WTC11 (cell line): ENCODE measurements at regions not wholly inside any gene's neighbourhood (a gene's known extent, or its start where the extent isn't known, plus 50 kb on each side); places are given as distances from the start of the nearest gene placed in this dataset.
A peak's percentile ranks its signal among the peaks of the same experiment; 100 is the strongest.

Experiments
- ATAC-seq: fragments of 200-7000 bp; cut with Tn5 transposase; 2 replicates; pipeline ENCODE4 v1.10.0; 2021; ENCODE audit warnings: mild to moderate bottlenecking, moderate library complexity
- CTCF ChIA-PET: fragments of 300-600 bp; sonication (Branson Sonifier 250); formaldehyde crosslinking; loops from one replicate; lab custom pipeline; 2021; ENCODE audit warnings: antibody characterized with exemption; lab: Charles Lee
- POLR2A ChIA-PET: fragments of 350-600 bp; sonication (Branson Sonifier 250); formaldehyde crosslinking; loops from one replicate; lab custom pipeline; 2021; ENCODE audit warnings: antibody characterized with exemption; lab: Charles Lee
- DNase-seq: peaks from one replicate; pipeline ENCODE4 v3.0.0; 2021; ENCODE audit warnings: low spot score
- H3K27ac Mint-ChIP-seq: 2 replicates; pipeline ENCODE4 v1.8.0; 2021; ENCODE audit warnings: mixed read lengths
- H3K27me3 Mint-ChIP-seq: 2 replicates; pipeline ENCODE4 v1.8.0; 2021; ENCODE audit warnings: low read depth, mild to moderate bottlenecking, moderate library complexity, mixed read lengths
- H3K36me3 Mint-ChIP-seq: 2 replicates; pipeline ENCODE4 v1.8.0; 2021; ENCODE audit warnings: mixed read lengths
- H3K4me1 Mint-ChIP-seq: 2 replicates; pipeline ENCODE4 v1.8.0; 2022; ENCODE audit warnings: mixed read lengths
- H3K4me3 Mint-ChIP-seq: 2 replicates; pipeline ENCODE4 v1.8.0; 2021; ENCODE audit warnings: mild to moderate bottlenecking, moderate library complexity, mixed read lengths
- H3K9me3 Mint-ChIP-seq: 2 replicates; pipeline ENCODE4 v1.8.0; 2021; ENCODE audit warnings: mixed read lengths
- ATF6 ChIP-seq: sonication (generic); formaldehyde crosslinking; IDR thresholded peaks from 2 replicates; pipeline ENCODE4 v1.8.1; 2023; ENCODE audit warnings: mild to moderate bottlenecking, missing genetic modification reagents
- HMGA2 ChIP-seq: fragments of 250-450 bp; sonication (Bioruptor Pico); IDR thresholded peaks from 2 replicates; pipeline ENCODE4 v1.4.0; 2021; ENCODE audit warnings: mild to moderate bottlenecking, moderate library complexity
- JUN ChIP-seq: sonication (generic); formaldehyde crosslinking; IDR thresholded peaks from 2 replicates; pipeline ENCODE4 v1.8.0; 2023; ENCODE audit warnings: mild to moderate bottlenecking, missing genetic modification reagents
- KAT7 ChIP-seq: sonication (generic); formaldehyde crosslinking; IDR thresholded peaks from 2 replicates; pipeline ENCODE4 v1.8.1; 2023; ENCODE audit warnings: missing genetic modification reagents, mild to moderate bottlenecking, borderline replicate concordance
- NFYB ChIP-seq: sonication (generic); formaldehyde crosslinking; conservative IDR thresholded peaks from 2 replicates; pipeline ENCODE4 v1.8.0; 2022; ENCODE audit warnings: low read depth, missing genetic modification reagents
- OVOL2 ChIP-seq: fragments of 250-450 bp; sonication (Bioruptor Pico); IDR thresholded peaks from 2 replicates; pipeline ENCODE4 v1.9.0; 2021; ENCODE audit warnings: mild to moderate bottlenecking, borderline replicate concordance
- SMAD4 ChIP-seq: sonication (generic); formaldehyde crosslinking; IDR thresholded peaks from 2 replicates; pipeline ENCODE4 v1.8.0; 2022; ENCODE audit warnings: mild to moderate bottlenecking, missing genetic modification reagents
- SOX15 ChIP-seq: fragments of 250-450 bp; sonication (Bioruptor Pico); IDR thresholded peaks from 2 replicates; pipeline ENCODE4 v1.9.0; 2021; ENCODE audit warnings: mild to moderate bottlenecking
- ZNF138 ChIP-seq: sonication (generic); formaldehyde crosslinking; conservative IDR thresholded peaks from 2 replicates; pipeline ENCODE4 v1.8.1; 2022; ENCODE audit warnings: mild to moderate bottlenecking, moderate library complexity, missing genetic modification reagents
- ZNF219 ChIP-seq: sonication (generic); formaldehyde crosslinking; IDR thresholded peaks from 2 replicates; pipeline ENCODE4 v1.8.0; 2023; ENCODE audit warnings: missing genetic modification reagents, mild to moderate bottlenecking, borderline replicate concordance
- ZNF232 ChIP-seq: sonication (generic); formaldehyde crosslinking; IDR thresholded peaks from 2 replicates; pipeline ENCODE4 v1.8.0; 2022; ENCODE audit warnings: mild to moderate bottlenecking, missing genetic modification reagents
- ZNF416 ChIP-seq: fragments of 250-450 bp; sonication (Bioruptor Pico); IDR thresholded peaks from 2 replicates; pipeline ENCODE4 v1.9.0; 2021; ENCODE audit warnings: mild to moderate bottlenecking, inconsistent platforms
- TF ChIP-seq, protein P1 (sequence below): sonication (generic); formaldehyde crosslinking; IDR thresholded peaks from 2 replicates; pipeline ENCODE4 v1.8.0; 2023; ENCODE audit warnings: mild to moderate bottlenecking, missing genetic modification reagents
- TF ChIP-seq, protein P2 (sequence below): sonication (generic); formaldehyde crosslinking; IDR thresholded peaks from 2 replicates; pipeline ENCODE4 v1.8.1; 2022; ENCODE audit warnings: missing genetic modification reagents, borderline replicate concordance
- TF ChIP-seq, protein P3 (sequence below): fragments of 250-450 bp; sonication (Bioruptor Pico); IDR thresholded peaks from 2 replicates; pipeline ENCODE4 v1.9.0; 2021; ENCODE audit warnings: moderate library complexity, mild to moderate bottlenecking, inconsistent platforms, borderline replicate concordance
- TF ChIP-seq, protein P4 (sequence below): sonication (generic); formaldehyde crosslinking; IDR thresholded peaks from 2 replicates; pipeline ENCODE4 v1.8.1; 2023; ENCODE audit warnings: mild to moderate bottlenecking, missing genetic modification reagents, moderate library complexity
- TF ChIP-seq, protein P5 (sequence below): sonication (generic); formaldehyde crosslinking; IDR thresholded peaks from 2 replicates; pipeline ENCODE4 v1.8.1; 2023; ENCODE audit warnings: mild to moderate bottlenecking, missing genetic modification reagents, moderate library complexity

- Mint-ChIP-seq H3K9me3 (peaks cover 10% of the 10 kb centered on the region), H3K27me3 (no peaks in the 10 kb centered on the region), H3K36me3 (peaks cover 6% of the 10 kb centered on the region; the same call in 1 of the 2 replicates), H3K27ac (peak overlapping the region; percentile 50; the same call in 1 of the 2 replicates), H3K4me3 (no peak overlapping the region), H3K4me1 (peaks cover 50% of the 10 kb centered on the region)
- peak; percentile 53 for ATAC-seq
- ChIA-PET POLR2A (no interaction called here), CTCF (no interaction called here)
- TF ChIP-seq ZNF416 (no peak), HMGA2 (CRISPR knock-in tag) (no peak), JUN (CRISPR knock-in tag) (no peak), KAT7 (CRISPR knock-in tag) (no peak), SMAD4 (CRISPR knock-in tag) (no peak), ZNF232 (no peak), ZNF138 (CRISPR knock-in tag) (no peak), NFYB (CRISPR knock-in tag) (no peak)
- TF ChIP-seq, protein P1, sequence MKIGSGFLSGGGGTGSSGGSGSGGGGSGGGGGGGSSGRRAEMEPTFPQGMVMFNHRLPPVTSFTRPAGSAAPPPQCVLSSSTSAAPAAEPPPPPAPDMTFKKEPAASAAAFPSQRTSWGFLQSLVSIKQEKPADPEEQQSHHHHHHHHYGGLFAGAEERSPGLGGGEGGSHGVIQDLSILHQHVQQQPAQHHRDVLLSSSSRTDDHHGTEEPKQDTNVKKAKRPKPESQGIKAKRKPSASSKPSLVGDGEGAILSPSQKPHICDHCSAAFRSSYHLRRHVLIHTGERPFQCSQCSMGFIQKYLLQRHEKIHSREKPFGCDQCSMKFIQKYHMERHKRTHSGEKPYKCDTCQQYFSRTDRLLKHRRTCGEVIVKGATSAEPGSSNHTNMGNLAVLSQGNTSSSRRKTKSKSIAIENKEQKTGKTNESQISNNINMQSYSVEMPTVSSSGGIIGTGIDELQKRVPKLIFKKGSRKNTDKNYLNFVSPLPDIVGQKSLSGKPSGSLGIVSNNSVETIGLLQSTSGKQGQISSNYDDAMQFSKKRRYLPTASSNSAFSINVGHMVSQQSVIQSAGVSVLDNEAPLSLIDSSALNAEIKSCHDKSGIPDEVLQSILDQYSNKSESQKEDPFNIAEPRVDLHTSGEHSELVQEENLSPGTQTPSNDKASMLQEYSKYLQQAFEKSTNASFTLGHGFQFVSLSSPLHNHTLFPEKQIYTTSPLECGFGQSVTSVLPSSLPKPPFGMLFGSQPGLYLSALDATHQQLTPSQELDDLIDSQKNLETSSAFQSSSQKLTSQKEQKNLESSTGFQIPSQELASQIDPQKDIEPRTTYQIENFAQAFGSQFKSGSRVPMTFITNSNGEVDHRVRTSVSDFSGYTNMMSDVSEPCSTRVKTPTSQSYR, result no peak
- TF ChIP-seq, protein P2, sequence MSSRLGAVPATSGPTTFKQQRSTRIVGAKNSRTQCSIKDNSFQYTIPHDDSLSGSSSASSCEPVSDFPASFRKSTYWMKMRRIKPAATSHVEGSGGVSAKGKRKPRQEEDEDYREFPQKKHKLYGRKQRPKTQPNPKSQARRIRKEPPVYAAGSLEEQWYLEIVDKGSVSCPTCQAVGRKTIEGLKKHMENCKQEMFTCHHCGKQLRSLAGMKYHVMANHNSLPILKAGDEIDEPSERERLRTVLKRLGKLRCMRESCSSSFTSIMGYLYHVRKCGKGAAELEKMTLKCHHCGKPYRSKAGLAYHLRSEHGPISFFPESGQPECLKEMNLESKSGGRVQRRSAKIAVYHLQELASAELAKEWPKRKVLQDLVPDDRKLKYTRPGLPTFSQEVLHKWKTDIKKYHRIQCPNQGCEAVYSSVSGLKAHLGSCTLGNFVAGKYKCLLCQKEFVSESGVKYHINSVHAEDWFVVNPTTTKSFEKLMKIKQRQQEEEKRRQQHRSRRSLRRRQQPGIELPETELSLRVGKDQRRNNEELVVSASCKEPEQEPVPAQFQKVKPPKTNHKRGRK (CRISPR knock-in tag), result no peak
- TF ChIP-seq, protein P3, sequence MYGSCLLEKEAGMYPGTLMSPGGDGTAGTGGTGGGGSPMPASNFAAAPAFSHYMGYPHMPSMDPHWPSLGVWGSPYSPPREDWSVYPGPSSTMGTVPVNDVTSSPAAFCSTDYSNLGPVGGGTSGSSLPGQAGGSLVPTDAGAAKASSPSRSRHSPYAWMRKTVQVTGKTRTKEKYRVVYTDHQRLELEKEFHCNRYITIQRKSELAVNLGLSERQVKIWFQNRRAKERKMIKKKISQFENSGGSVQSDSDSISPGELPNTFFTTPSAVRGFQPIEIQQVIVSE (CRISPR knock-in tag), result no peak
- TF ChIP-seq, protein P4, sequence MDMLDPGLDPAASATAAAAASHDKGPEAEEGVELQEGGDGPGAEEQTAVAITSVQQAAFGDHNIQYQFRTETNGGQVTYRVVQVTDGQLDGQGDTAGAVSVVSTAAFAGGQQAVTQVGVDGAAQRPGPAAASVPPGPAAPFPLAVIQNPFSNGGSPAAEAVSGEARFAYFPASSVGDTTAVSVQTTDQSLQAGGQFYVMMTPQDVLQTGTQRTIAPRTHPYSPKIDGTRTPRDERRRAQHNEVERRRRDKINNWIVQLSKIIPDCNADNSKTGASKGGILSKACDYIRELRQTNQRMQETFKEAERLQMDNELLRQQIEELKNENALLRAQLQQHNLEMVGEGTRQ, result no peak
- TF ChIP-seq, protein P5, sequence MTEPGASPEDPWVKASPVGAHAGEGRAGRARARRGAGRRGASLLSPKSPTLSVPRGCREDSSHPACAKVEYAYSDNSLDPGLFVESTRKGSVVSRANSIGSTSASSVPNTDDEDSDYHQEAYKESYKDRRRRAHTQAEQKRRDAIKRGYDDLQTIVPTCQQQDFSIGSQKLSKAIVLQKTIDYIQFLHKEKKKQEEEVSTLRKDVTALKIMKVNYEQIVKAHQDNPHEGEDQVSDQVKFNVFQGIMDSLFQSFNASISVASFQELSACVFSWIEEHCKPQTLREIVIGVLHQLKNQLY (CRISPR knock-in tag), result no peak
- DNase-seq, result no peak
These were observed 461.8 kb upstream of the CXADR start for GRCh38 chr21:17051054-17051453.

DNA sequence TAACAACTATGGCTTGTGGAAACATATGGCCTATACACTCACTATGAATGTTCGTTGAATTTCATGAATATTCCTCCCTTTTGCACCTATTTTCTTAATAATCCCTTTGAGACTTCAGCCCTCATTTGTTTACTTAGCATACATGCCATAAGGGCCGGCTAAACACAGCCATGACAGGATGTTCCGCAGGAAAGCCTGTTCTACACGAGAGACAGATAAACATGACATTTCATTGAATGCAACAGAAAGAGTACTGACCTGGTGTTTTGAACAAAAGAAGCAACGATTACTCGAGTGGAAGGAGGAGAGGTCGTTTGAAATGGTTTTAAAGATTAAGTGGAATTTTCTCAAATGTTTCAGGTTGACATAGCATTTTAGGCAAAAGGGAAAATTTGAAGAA, 459.5 kb upstream of the CXADR start:
- TF ChIP-seq NFYB (CRISPR knock-in tag) (no peak), ZNF219 (CRISPR knock-in tag) (no peak), OVOL2 (CRISPR knock-in tag) (no peak), SOX15 (no peak), ATF6 (no peak)
- CTCF ChIA-PET, result no interaction called here
- ATAC-seq (no peak), DNase-seq (no peak)
- no peaks in the 10 kb centered on the region for H3K27me3 Mint-ChIP-seq
- no peaks in the 10 kb centered on the region for H3K9me3 Mint-ChIP-seq
- H3K4me3 Mint-ChIP-seq, result no peak overlapping the region
- POLR2A ChIA-PET, result no interaction called here
- H3K4me1 Mint-ChIP-seq, result peaks cover 50% of the 10 kb centered on the region
- H3K36me3 Mint-ChIP-seq, result no peaks in the 10 kb centered on the region
- peak overlapping the region; percentile 35; the same call in 1 of the 2 replicates for H3K27ac Mint-ChIP-seq
